HCT116 (cell line): ENCODE measurements at regions not wholly inside any gene's neighbourhood (a gene's known extent, or its start where the extent isn't known, plus 50 kb on each side); places are given as distances from the start of the nearest gene placed in this dataset.

Experiments
- ATAC-seq: fragments of 200-7000 bp; cut with Tn5 transposase; 2 replicates; pipeline ENCODE4 v1.9.1; 2020; ENCODE audit warnings: mild to moderate bottlenecking, moderate library complexity
- BruUV-seq: library from RNA; stranded (reverse); fragments of 400-500 nt; replicated peaks from 2 replicates; lab custom pipeline; 2021; lab: Mats Ljungman, UMichigan
- CTCF ChIA-PET: fragments of 300-600 bp; sonication (Branson Sonifier 250); formaldehyde crosslinking; loops from one replicate; lab custom pipeline; 2021; ENCODE audit warnings: antibody characterized with exemption; lab: Charles Lee
- POLR2A ChIA-PET: fragments of 300-600, 350-600 bp; sonication (Branson Sonifier 250); formaldehyde crosslinking; loops from one replicate; lab custom pipeline; 2021; ENCODE audit warnings: antibody characterized with exemption; lab: Charles Lee
- RAD21 ChIA-PET, 2 experiments: fragments of 300-600 bp; sonication (Branson Sonifier 250); formaldehyde crosslinking; loops; one replicate each; lab custom pipeline; 2023; ENCODE audit warnings: low total read pairs in 2 of 2; ENCODE audit not compliant: uncharacterized antibody in 2 of 2, unreplicated experiment in 2 of 2, low non-redundant PET in 1 of 2; lab: Charles Lee
- DNase-seq: peaks from one replicate; pipeline ENCODE4 v3.0.0-alpha.2; 2010; ENCODE audit warnings: low read depth, low spot score
- H2AFZ ChIP-seq: fragments of 200-600 bp; shearing (Covaris generic), sonication (generic); 2 replicates; pipeline ENCODE4 v1.6.1; 2017; ENCODE audit warnings: low read depth, mixed run types, mixed read lengths, antibody characterized with exemption, low read length; ENCODE audit not compliant: poor library complexity, severe bottlenecking
- H3K27ac ChIP-seq: 2 replicates; pipeline ENCODE4 v1.5.1; 2012; ENCODE audit warnings: low read depth, low read length
- H3K27me3 ChIP-seq: fragments of 200-600 bp; sonication (generic); 2 replicates; pipeline ENCODE4 v1.6.1; 2016; ENCODE audit warnings: mixed run types, low read length, mixed read lengths; ENCODE audit not compliant: insufficient read depth
- H3K36me3 ChIP-seq, 2 experiments: fragments of 200-500 bp in 1 of 2; fragments of 200-600 bp in 1 of 2; sonication (Bioruptor generic) in 1 of 2; sonication (generic) in 1 of 2; 2 replicates each; pipeline versions ENCODE4 v1.5.1 to v1.6.1; 2014 to 2016; ENCODE audit warnings: low read length in 2 of 2, inconsistent platforms in 1 of 2, mixed read lengths in 1 of 2, mixed run types in 1 of 2; ENCODE audit not compliant: insufficient read depth in 2 of 2, control insufficient read depth in 1 of 2
- H3K4me1 ChIP-seq, 2 experiments: fragments of 200-600 bp in 1 of 2; sonication (generic) in 1 of 2; 2 replicates each; pipeline versions ENCODE4 v1.5.1 to v1.6.1; 2012 to 2017; ENCODE audit warnings: low read length in 2 of 2, inconsistent platforms in 1 of 2, mild to moderate bottlenecking in 1 of 2, mixed read lengths in 1 of 2, mixed run types in 1 of 2, moderate library complexity in 1 of 2; ENCODE audit not compliant: insufficient read depth in 2 of 2, control insufficient read depth in 1 of 2
- H3K4me2 ChIP-seq: fragments of 200-600 bp; sonication (generic); 2 replicates; pipeline ENCODE4 v1.6.1; 2017; ENCODE audit warnings: mixed run types, low read length, mixed read lengths
- H3K4me3 ChIP-seq, 2 experiments: fragments of 200-600 bp in 1 of 2; sonication (generic) in 1 of 2; replicated peaks in 1 of 2; 2 replicates each; pipeline ENCODE4 v1.5.1; 2011 to 2016; ENCODE audit warnings: low read length in 2 of 2, control low read depth in 1 of 2, low read depth in 1 of 2, mild to moderate bottlenecking in 1 of 2, mixed read lengths in 1 of 2, mixed run types in 1 of 2
- H3K79me2 ChIP-seq: fragments of 200-600 bp; sonication (generic); 2 replicates; pipeline ENCODE4 v1.6.1; 2017; ENCODE audit warnings: mild to moderate bottlenecking, mixed run types, low read length, moderate library complexity, mixed read lengths; ENCODE audit not compliant: insufficient read depth
- H3K9ac ChIP-seq: fragments of 200-600 bp; sonication (generic); 2 replicates; pipeline ENCODE4 v1.6.1; 2016; ENCODE audit warnings: low read length, mixed read lengths
- H3K9me2 ChIP-seq: fragments of 200-600 bp; sonication (generic), shearing (Covaris generic); 2 replicates; pipeline ENCODE4 v1.6.1; 2017; ENCODE audit warnings: mixed run types, mild to moderate bottlenecking, moderate library complexity; ENCODE audit not compliant: insufficient read depth
- H3K9me3 ChIP-seq, 2 experiments: fragments of 200-500 bp in 1 of 2; fragments of 200-600 bp in 1 of 2; sonication (Bioruptor generic) in 1 of 2; sonication (generic) in 1 of 2; 2 replicates each; pipeline ENCODE4 v1.6.1; 2014 to 2017; ENCODE audit warnings: low read length in 2 of 2, mixed read lengths in 2 of 2, inconsistent platforms in 1 of 2, low read depth in 1 of 2, mild to moderate bottlenecking in 1 of 2, mixed run types in 1 of 2, moderate library complexity in 1 of 2; ENCODE audit not compliant: control insufficient read depth in 1 of 2, insufficient read depth in 1 of 2
- H4K20me1 ChIP-seq: fragments of 200-600 bp; sonication (generic), shearing (Covaris generic); 2 replicates; pipeline ENCODE4 v1.6.1; 2017; ENCODE audit warnings: mixed run types, mild to moderate bottlenecking, moderate library complexity; ENCODE audit not compliant: insufficient read depth
- CEBPB ChIP-seq: IDR thresholded peaks from 2 replicates; pipeline ENCODE4 v1.6.1; 2012; ENCODE audit warnings: low read depth
- ELF1 ChIP-seq: IDR thresholded peaks from 2 replicates; pipeline ENCODE4 v1.6.1; 2012; ENCODE audit warnings: low read depth, borderline replicate concordance
- EZH2 ChIP-seq: fragments of 200-600 bp; sonication (generic); IDR thresholded peaks from 2 replicates; pipeline ENCODE4 v1.6.1; 2017; ENCODE audit warnings: antibody characterized with exemption, mixed run types
- FOSL1 ChIP-seq: IDR thresholded peaks from 2 replicates; pipeline ENCODE4 v1.6.1; 2012; ENCODE audit warnings: low read depth
- POLR2A ChIP-seq: IDR thresholded peaks from 2 replicates; pipeline ENCODE4 v1.7.0; 2011; ENCODE audit warnings: borderline replicate concordance; ENCODE audit not compliant: insufficient read depth, insufficient read length; ENCODE audit errors: extremely low read depth
- POLR2AphosphoS5 ChIP-seq: IDR thresholded peaks from 2 replicates; pipeline ENCODE4 v1.6.1; 2011; ENCODE audit warnings: mild to moderate bottlenecking, low read depth, low read length, moderate library complexity
- RAD21 ChIP-seq: IDR thresholded peaks from 2 replicates; pipeline ENCODE4 v1.6.1; 2012; ENCODE audit warnings: low read depth, mild to moderate bottlenecking
- SIN3A ChIP-seq: IDR thresholded peaks from 2 replicates; pipeline ENCODE4 v1.6.1; 2012; ENCODE audit warnings: low read depth
- YY1 ChIP-seq: IDR thresholded peaks from 2 replicates; pipeline ENCODE4 v1.6.1; 2011; ENCODE audit warnings: low read length, low read depth, moderate library complexity, mild to moderate bottlenecking; ENCODE audit not compliant: insufficient replicate concordance; ENCODE audit errors: extremely low read depth
- ZFX ChIP-seq: fragments of 450-650 bp; IDR thresholded peaks from 2 replicates; pipeline ENCODE4 v1.6.1; 2017
- intact Hi-C: fragments of 100-400 bp; cut with micrococcal nuclease; formaldehyde crosslinking; loops from 2 replicates; pipeline ENCODE4 v1.10.0; 2022
- TF ChIP-seq, protein P1 (sequence below): IDR thresholded peaks from 2 replicates; pipeline ENCODE4 v1.6.1; 2012; ENCODE audit warnings: low read depth
- TF ChIP-seq, protein P2 (sequence below), 3 experiments: fragments of 200-600 bp in 1 of 3; sonication (generic) in 1 of 3; IDR thresholded peaks in 2 of 3; conservative IDR thresholded peaks in 1 of 3; 2 replicates each; pipeline ENCODE4 v1.5.1; 2012 to 2017; ENCODE audit warnings: low read depth in 2 of 3, low read length in 2 of 3, antibody characterized with exemption in 1 of 3, borderline replicate concordance in 1 of 3, control low read depth in 1 of 3, mild to moderate bottlenecking in 1 of 3, mixed read lengths in 1 of 3, mixed run types in 1 of 3, moderate library complexity in 1 of 3; ENCODE audit not compliant: insufficient read depth in 1 of 3

DNA sequence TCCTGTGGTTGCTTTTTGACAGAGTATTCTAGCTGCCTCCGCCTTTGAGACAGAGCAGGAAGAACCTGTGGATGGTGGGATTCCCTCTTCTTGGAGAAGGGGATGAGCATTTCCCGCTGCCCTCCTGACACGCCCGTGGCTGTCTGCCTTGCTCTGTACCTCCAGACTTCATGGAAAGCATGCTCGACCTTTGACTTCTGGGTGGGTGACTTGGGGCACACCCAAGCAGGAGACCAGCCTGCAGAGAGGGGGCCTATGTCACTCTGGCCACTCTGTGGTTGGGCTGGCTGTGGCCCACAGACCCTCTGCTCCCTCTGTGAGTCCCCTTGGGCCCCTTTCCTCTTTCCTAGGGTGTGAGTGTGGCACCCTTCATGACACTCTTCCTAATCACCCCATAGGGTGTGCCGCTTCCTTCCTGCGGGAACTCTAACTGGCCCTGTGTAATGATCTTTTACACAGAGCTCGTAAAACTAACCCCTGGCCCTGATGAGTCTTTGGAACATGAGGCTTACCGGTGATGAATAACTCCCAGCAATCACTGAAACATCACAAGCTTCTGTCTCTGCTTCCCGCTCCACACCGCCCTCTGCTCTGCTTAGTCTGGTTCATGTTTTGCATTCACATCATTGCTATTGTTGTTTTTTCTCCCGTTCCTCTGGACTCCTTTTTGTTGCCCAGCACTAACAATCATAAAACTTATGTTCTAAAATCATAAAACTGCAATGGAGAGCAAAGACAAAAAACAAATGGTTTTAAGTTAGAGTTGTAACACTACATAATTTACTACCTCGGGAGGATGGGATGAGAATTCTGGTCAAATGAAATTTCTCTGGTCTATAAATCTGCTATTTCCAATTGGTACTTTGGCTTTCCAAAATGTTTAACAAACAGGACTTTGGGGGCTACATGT, 101.1 kb downstream of the SH3YL1 start:
- Histone ChIP-seq H2AFZ (no peak overlapping the region), H3K27me3 (no peaks in the 10 kb centered on the region), H3K4me3 (no peak overlapping the region), H3K9me2 (no peaks in the 10 kb centered on the region), H3K4me2 (no peak overlapping the region), H3K9me3 (no peaks in the 10 kb centered on the region), H3K9ac (no peak overlapping the region), H3K4me1 (peaks cover 0 to 9% of the 10 kb centered on the region in 2 experiments; a peak in 1 of 4 replicates), H4K20me1 (no peaks in the 10 kb centered on the region), H3K36me3 (no peaks in the 10 kb centered on the region), H3K27ac (no peak overlapping the region), H3K79me2 (no peaks in the 10 kb centered on the region)
- POLR2A ChIA-PET = no interaction called here
- RAD21 ChIA-PET = no interaction called here
- intact Hi-C loops = no loop called here
- CTCF ChIA-PET = no interaction called here
- TF ChIP-seq POLR2A (no peak), FOSL1 (peak; percentile 21; the same call in 1 of the 2 replicates)
- no TSS peak for BruUV-seq
- ATAC-seq (peak; percentile 59), DNase-seq (no peak)

DNA sequence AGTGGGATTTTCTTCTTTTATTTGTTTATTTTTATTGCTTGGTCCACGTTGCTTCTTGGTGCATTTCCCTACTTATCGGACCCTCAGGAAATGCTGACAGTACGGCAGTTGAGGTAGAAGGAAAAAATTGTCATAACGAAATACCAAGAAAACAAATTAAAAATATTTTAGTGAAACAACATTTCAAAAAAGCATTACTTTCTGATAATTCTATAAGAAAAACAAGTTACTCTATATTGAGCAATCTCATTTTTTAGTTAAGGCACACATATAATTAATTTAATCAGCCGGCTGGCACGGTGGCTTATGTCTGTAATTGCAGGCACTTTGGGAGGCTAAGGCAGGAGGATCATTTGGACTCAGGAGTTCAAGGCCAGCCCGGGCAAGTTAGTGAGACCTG, 102.1 kb downstream of the SH3YL1 start:
- ChIA-PET CTCF (no interaction called here), POLR2A (no interaction called here), RAD21 (no interaction called here)
- H3K4me3 ChIP-seq = no peak overlapping the region
- no peaks in the 10 kb centered on the region for H3K36me3 ChIP-seq
- TF ChIP-seq EZH2 = no peak
- TF ChIP-seq CEBPB = no peak
- TF ChIP-seq RAD21 = no peak
- TF ChIP-seq POLR2A = no peak
- TF ChIP-seq YY1 = no peak
- TF ChIP-seq SIN3A = no peak
- no peak for TF ChIP-seq ZFX
- TF ChIP-seq POLR2AphosphoS5 = no peak
- no peak for TF ChIP-seq ELF1
- TF ChIP-seq FOSL1 = no peak
- TF ChIP-seq, protein P1, sequence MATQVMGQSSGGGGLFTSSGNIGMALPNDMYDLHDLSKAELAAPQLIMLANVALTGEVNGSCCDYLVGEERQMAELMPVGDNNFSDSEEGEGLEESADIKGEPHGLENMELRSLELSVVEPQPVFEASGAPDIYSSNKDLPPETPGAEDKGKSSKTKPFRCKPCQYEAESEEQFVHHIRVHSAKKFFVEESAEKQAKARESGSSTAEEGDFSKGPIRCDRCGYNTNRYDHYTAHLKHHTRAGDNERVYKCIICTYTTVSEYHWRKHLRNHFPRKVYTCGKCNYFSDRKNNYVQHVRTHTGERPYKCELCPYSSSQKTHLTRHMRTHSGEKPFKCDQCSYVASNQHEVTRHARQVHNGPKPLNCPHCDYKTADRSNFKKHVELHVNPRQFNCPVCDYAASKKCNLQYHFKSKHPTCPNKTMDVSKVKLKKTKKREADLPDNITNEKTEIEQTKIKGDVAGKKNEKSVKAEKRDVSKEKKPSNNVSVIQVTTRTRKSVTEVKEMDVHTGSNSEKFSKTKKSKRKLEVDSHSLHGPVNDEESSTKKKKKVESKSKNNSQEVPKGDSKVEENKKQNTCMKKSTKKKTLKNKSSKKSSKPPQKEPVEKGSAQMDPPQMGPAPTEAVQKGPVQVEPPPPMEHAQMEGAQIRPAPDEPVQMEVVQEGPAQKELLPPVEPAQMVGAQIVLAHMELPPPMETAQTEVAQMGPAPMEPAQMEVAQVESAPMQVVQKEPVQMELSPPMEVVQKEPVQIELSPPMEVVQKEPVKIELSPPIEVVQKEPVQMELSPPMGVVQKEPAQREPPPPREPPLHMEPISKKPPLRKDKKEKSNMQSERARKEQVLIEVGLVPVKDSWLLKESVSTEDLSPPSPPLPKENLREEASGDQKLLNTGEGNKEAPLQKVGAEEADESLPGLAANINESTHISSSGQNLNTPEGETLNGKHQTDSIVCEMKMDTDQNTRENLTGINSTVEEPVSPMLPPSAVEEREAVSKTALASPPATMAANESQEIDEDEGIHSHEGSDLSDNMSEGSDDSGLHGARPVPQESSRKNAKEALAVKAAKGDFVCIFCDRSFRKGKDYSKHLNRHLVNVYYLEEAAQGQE = no peak
- TF ChIP-seq, protein P2, sequence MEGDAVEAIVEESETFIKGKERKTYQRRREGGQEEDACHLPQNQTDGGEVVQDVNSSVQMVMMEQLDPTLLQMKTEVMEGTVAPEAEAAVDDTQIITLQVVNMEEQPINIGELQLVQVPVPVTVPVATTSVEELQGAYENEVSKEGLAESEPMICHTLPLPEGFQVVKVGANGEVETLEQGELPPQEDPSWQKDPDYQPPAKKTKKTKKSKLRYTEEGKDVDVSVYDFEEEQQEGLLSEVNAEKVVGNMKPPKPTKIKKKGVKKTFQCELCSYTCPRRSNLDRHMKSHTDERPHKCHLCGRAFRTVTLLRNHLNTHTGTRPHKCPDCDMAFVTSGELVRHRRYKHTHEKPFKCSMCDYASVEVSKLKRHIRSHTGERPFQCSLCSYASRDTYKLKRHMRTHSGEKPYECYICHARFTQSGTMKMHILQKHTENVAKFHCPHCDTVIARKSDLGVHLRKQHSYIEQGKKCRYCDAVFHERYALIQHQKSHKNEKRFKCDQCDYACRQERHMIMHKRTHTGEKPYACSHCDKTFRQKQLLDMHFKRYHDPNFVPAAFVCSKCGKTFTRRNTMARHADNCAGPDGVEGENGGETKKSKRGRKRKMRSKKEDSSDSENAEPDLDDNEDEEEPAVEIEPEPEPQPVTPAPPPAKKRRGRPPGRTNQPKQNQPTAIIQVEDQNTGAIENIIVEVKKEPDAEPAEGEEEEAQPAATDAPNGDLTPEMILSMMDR (IDR thresholded peaks at IDR 0.05 in 2 of 3, conservative IDR thresholded peaks at IDR 0.05 in 1 of 3; ENCODE audit: borderline replicate concordance in 1 of 3, insufficient read depth in 1 of 3, low read depth in 2 of 3, low read length in 2 of 3) = no peak
- no peak overlapping the region for H3K9ac ChIP-seq
- H3K9me3 ChIP-seq = no peaks in the 10 kb centered on the region
- H3K79me2 ChIP-seq = no peaks in the 10 kb centered on the region
- H3K9me2 ChIP-seq = no peaks in the 10 kb centered on the region
- no peaks in the 10 kb centered on the region for H3K27me3 ChIP-seq
- H3K27ac ChIP-seq = no peak overlapping the region
- intact Hi-C loops = no loop called here
- no TSS peak for BruUV-seq
- H4K20me1 ChIP-seq = no peaks in the 10 kb centered on the region
- H2AFZ ChIP-seq = no peak overlapping the region
- H3K4me2 ChIP-seq = no peak overlapping the region
- peaks cover 0 to 9% of the 10 kb centered on the region in 2 experiments; a peak in 1 of 4 replicates for H3K4me1 ChIP-seq
- ATAC-seq = no peak
- DNase-seq = no peak
